NB4 (cell line): ENCODE measurements at regions not wholly inside any gene's neighbourhood (a gene's known extent, or its start where the extent isn't known, plus 50 kb on each side); places are given as distances from the start of the nearest gene placed in this dataset.

Experiments
- DNase-seq: peaks from one replicate; pipeline ENCODE4 v3.0.0; 2010; ENCODE audit warnings: low read depth
- H3K4me3 ChIP-seq: one replicate; pipeline ENCODE4 v1.5.1; 2011; ENCODE audit warnings: mild to moderate bottlenecking, low read depth, low read length, moderate library complexity
- MAX ChIP-seq: IDR thresholded peaks from 2 replicates; pipeline ENCODE4 v1.6.1; 2011; ENCODE audit warnings: low read depth, low read length
- MYC ChIP-seq: IDR thresholded peaks from 2 replicates; pipeline ENCODE4 v1.6.1; 2011; ENCODE audit warnings: low read depth, low read length
- POLR2A ChIP-seq: IDR thresholded peaks from 2 replicates; pipeline ENCODE4 v1.6.1; 2011; ENCODE audit warnings: mild to moderate bottlenecking; ENCODE audit not compliant: insufficient read length; ENCODE audit errors: extremely low read depth
- TF ChIP-seq, protein P1 (sequence below): IDR thresholded peaks from one replicate; pipeline ENCODE4 v1.5.1; 2012; ENCODE audit warnings: low read depth, low read length

- DNase-seq: no peak
- TF ChIP-seq MYC: no peak
- no peak for TF ChIP-seq POLR2A
- TF ChIP-seq, protein P1, sequence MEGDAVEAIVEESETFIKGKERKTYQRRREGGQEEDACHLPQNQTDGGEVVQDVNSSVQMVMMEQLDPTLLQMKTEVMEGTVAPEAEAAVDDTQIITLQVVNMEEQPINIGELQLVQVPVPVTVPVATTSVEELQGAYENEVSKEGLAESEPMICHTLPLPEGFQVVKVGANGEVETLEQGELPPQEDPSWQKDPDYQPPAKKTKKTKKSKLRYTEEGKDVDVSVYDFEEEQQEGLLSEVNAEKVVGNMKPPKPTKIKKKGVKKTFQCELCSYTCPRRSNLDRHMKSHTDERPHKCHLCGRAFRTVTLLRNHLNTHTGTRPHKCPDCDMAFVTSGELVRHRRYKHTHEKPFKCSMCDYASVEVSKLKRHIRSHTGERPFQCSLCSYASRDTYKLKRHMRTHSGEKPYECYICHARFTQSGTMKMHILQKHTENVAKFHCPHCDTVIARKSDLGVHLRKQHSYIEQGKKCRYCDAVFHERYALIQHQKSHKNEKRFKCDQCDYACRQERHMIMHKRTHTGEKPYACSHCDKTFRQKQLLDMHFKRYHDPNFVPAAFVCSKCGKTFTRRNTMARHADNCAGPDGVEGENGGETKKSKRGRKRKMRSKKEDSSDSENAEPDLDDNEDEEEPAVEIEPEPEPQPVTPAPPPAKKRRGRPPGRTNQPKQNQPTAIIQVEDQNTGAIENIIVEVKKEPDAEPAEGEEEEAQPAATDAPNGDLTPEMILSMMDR: no peak
- TF ChIP-seq MAX: no peak
- H3K4me3 ChIP-seq: no peak overlapping the region
These were observed 139.3 kb upstream of the CTNNA2 start for GRCh38 chr2:79373358-79374130.

DNA sequence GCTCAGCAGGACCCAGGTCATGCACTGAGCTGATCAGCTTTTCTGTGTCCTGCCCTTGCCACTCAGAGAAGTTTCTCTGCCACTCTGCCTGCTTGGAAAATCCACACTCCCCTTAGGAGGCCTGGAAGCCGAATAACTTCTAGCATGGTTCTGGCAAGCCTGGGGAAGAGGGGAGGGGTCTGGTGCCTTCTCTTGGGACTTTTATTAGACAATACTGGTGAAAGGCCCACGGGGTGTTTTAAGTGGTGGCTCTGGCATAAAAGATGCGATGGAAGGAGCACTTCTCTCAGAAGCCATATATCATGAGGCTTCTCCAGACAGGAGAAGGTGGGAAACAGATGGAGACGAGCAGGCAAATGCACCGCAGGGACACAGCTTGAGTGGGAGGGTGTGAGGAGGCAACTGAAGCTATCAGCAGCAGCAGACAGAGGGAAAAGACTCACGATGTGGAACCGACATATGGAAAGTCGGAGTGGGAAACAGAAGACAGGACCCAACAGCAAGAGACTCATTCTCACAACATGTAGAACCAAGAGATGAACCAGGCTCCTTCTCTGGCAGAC lies 141.8 kb upstream of the CTNNA2 start:
- no peak overlapping the region for H3K4me3 ChIP-seq
- TF ChIP-seq POLR2A (no peak), MYC (no peak), MAX (no peak)
- TF ChIP-seq, protein P1: no peak
- DNase-seq: no peak

GRCh38 chr2:79369127-79369526 lies 143.7 kb upstream of the CTNNA2 start:
- TF ChIP-seq, protein P1: no peak
- TF ChIP-seq MYC (no peak), POLR2A (no peak), MAX (no peak)
- H3K4me3 ChIP-seq: no peak overlapping the region
- no peak for DNase-seq

DNA sequence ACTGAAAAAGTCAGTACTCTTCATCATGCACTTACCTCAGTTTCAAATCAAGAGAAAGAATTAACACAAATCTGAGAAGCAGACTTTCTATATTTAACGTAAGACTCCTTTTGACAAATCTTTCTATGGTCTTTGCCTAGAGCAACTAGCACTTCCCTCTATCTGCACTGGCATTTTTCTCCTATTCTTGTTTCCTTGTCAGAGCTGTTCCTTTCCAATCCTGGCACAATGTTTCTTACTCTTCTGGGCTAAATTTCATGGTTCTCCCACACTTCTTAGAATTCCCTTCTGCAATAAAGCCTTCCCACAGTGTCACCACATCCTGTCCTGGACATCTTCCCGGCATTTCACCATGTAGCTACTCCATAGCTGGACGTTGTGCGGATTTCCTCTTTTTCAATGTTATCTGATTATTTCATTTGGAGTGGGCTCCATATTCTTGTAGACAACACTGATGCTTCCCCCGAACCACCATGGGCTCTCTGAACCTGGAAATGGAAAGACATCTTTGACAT lies 144.7 kb upstream of the CTNNA2 start:
- no peak for TF ChIP-seq MAX
- TF ChIP-seq, protein P1: no peak
- no peak for TF ChIP-seq MYC
- TF ChIP-seq POLR2A: no peak
- no peak for DNase-seq

GRCh38 chr2:79359419-79359818 lies 153.4 kb upstream of the CTNNA2 start:
- no peak for DNase-seq
- no peak overlapping the region for H3K4me3 ChIP-seq
- TF ChIP-seq MYC (no peak), POLR2A (no peak), MAX (no peak)
- TF ChIP-seq, protein P1: no peak

More for the DNA sequence above, 144.7 kb upstream of the CTNNA2 start:
- no peak overlapping the region for H3K4me3 ChIP-seq
